ENCODE measurements at regions not wholly inside any gene's neighbourhood (a gene's known extent, or its start where the extent isn't known, plus 50 kb on each side); places are given as distances from the start of the nearest gene placed in this dataset.

- H3K36me3 ChIP-seq (ENCODE audit: control insufficient read depth in 2 of 2, insufficient read depth in 2 of 2, low read length in 1 of 2): no peaks in the 10 kb centered on the region
- no peak overlapping the region for H3K4me2 ChIP-seq (ENCODE audit: control insufficient read depth, insufficient read depth)
- POLR2A ChIA-PET: no interaction called here
- no peak overlapping the region for H2AFZ ChIP-seq (ENCODE audit: control insufficient read depth, low read depth, low read length)
- no peak for ATAC-seq
- H3K9ac ChIP-seq (ENCODE audit: control insufficient read depth, insufficient read depth, low read length): no peak overlapping the region
- RAD21 ChIA-PET (ENCODE audit: unreplicated experiment): no interaction called here
- H3K27me3 ChIP-seq (replicated peaks in 1 of 2; ENCODE audit: control insufficient read depth in 2 of 2, insufficient read depth in 2 of 2, low read length in 1 of 2): no peaks in the 10 kb centered on the region
- H3K79me2 ChIP-seq (ENCODE audit: control insufficient read depth, insufficient read depth, low read length): no peaks in the 10 kb centered on the region
- no peak for FAIRE-seq
- no TSS peak for BruUV-seq (replicated peaks)
- 53% methylated on average over 9 of the region's 9 CpGs for WGBS (ENCODE audit: insufficient coverage, insufficient replicate concordance, low lambda C conversion rate, missing lambda C conversion rate)
- no peaks in the 10 kb centered on the region for H3K4me1 ChIP-seq (ENCODE audit: control insufficient read depth, insufficient read depth, low read length)
- no peak overlapping the region for H3K27ac ChIP-seq (ENCODE audit: control insufficient read depth, insufficient read depth)
- TF ChIP-seq ATF2 (IDR thresholded peaks at IDR 0.05; ENCODE audit: low read length) (no peak), ETV6 (conservative IDR thresholded peaks at IDR 0.05 in 1 of 2, IDR thresholded peaks at IDR 0.05 in 1 of 2; ENCODE audit: borderline replicate concordance in 1 of 2, low read depth in 1 of 2) (no peak), MYC (IDR thresholded peaks at IDR 0.05; ENCODE audit: insufficient read depth, insufficient read length, insufficient replicate concordance, low read length, severe bottlenecking) (no peak)
- intact Hi-C loops (cut with micrococcal nuclease; ENCODE audit: unreplicated experiment) (no loop called here), in situ Hi-C loops (cut with MboI) (no loop called here)
- CTCF ChIA-PET: no interaction called here
- no peak for DNase-seq (ENCODE audit: low read depth, low spot score)
- H4K20me1 ChIP-seq (ENCODE audit: control insufficient read depth, insufficient read depth): no peaks in the 10 kb centered on the region
- SMC1A ChIA-PET (ENCODE audit: uncharacterized antibody, unreplicated experiment): no interaction called here
- no peak overlapping the region for H3K4me3 ChIP-seq
- H3K9me3 ChIP-seq (replicated peaks; ENCODE audit: control insufficient read depth, insufficient read depth, low read length): no peaks in the 10 kb centered on the region
Observed at GRCh38 chr16:52611817-52612673, 65.1 kb upstream of the TOX3 start.

GRCh38 chr16:52603015-52603414 is 56.1 kb upstream of the TOX3 start:
- Histone ChIP-seq H3K4me1 (ENCODE audit: control insufficient read depth, insufficient read depth, low read length) (no peaks in the 10 kb centered on the region), H2AFZ (ENCODE audit: control insufficient read depth, low read depth, low read length) (no peak overlapping the region), H3K9me3 (replicated peaks; ENCODE audit: control insufficient read depth, insufficient read depth, low read length) (no peaks in the 10 kb centered on the region), H4K20me1 (ENCODE audit: control insufficient read depth, insufficient read depth) (no peaks in the 10 kb centered on the region), H3K36me3 (ENCODE audit: control insufficient read depth in 2 of 2, insufficient read depth in 2 of 2, low read length in 1 of 2) (no peaks in the 10 kb centered on the region), H3K27me3 (replicated peaks in 1 of 2; ENCODE audit: control insufficient read depth in 2 of 2, insufficient read depth in 2 of 2, low read length in 1 of 2) (no peaks in the 10 kb centered on the region), H3K4me3 (no peak overlapping the region), H3K27ac (ENCODE audit: control insufficient read depth, insufficient read depth) (no peak overlapping the region), H3K9ac (ENCODE audit: control insufficient read depth, insufficient read depth, low read length) (no peak overlapping the region), H3K4me2 (ENCODE audit: control insufficient read depth, insufficient read depth) (no peak overlapping the region), H3K79me2 (ENCODE audit: control insufficient read depth, insufficient read depth, low read length) (no peaks in the 10 kb centered on the region)
- ATAC-seq (no peak), FAIRE-seq (no peak), DNase-seq (ENCODE audit: low read depth, low spot score) (no peak)
- ChIA-PET CTCF (interaction anchor here (1.0 kb wide), 1 partner anchor 27 kb away, joined by 5 read pairs; no protein-coding TSS in a partner anchor), RAD21 (ENCODE audit: unreplicated experiment) (no interaction called here), SMC1A (ENCODE audit: uncharacterized antibody, unreplicated experiment) (no interaction called here), POLR2A (no interaction called here)
- 0% methylated on average over 1 of the region's 1 CpG for WGBS (ENCODE audit: insufficient coverage, insufficient replicate concordance, low lambda C conversion rate, missing lambda C conversion rate)
- no TSS peak for BruUV-seq (replicated peaks)
- intact Hi-C loops (cut with micrococcal nuclease; ENCODE audit: unreplicated experiment) (no loop called here), in situ Hi-C loops (cut with MboI) (no loop called here)
- TF ChIP-seq MEF2A (IDR thresholded peaks at IDR 0.05; ENCODE audit: insufficient read depth, low read depth, low read length) (no peak), MYC (IDR thresholded peaks at IDR 0.05; ENCODE audit: insufficient read depth, insufficient read length, insufficient replicate concordance, low read length, severe bottlenecking) (no peak), ZNF274 (IDR thresholded peaks at IDR 0.05; ENCODE audit: insufficient read depth, insufficient read length) (no peak), EED (IDR thresholded peaks at IDR 0.05; ENCODE audit: low read depth) (no peak), FOS (IDR thresholded peaks at IDR 0.05; ENCODE audit: borderline replicate concordance, extremely low read depth, insufficient read length) (no peak), CHD1 (IDR thresholded peaks at IDR 0.05; ENCODE audit: low read depth, low read length) (no peak), IKZF1 (conservative IDR thresholded peaks at IDR 0.05) (no peak), CBX3 (IDR thresholded peaks at IDR 0.05; ENCODE audit: borderline replicate concordance, low read depth) (no peak), ZBED1 (IDR thresholded peaks at IDR 0.05; ENCODE audit: borderline replicate concordance) (no peak), CBFB (IDR thresholded peaks at IDR 0.05; ENCODE audit: low read depth) (no peak), MAX (IDR thresholded peaks at IDR 0.05; ENCODE audit: low read depth, low read length) (no peak), SUPT20H (IDR thresholded peaks at IDR 0.05; ENCODE audit: borderline replicate concordance, control insufficient read depth, low read depth, low read length) (no peak), CREB1 (IDR thresholded peaks at IDR 0.05; ENCODE audit: low read depth) (no peak)

All from GM12878 (cell line).